H9 (cell line): ENCODE measurements at regions not wholly inside any gene's neighbourhood (a gene's known extent, or its start where the extent isn't known, plus 50 kb on each side); places are given as distances from the start of the nearest gene placed in this dataset.

ENCODE experiments used
- DNase-seq: peaks from one replicate; pipeline ENCODE4 v3.0.0-alpha.2; 2017
- H2AFZ ChIP-seq: one replicate; pipeline ENCODE4 v1.6.1; 2013; ENCODE audit warnings: mild to moderate bottlenecking, low read length, control low read depth, moderate library complexity
- H2AK5ac ChIP-seq: 2 replicates; pipeline ENCODE4 v1.6.1; 2013; ENCODE audit warnings: low read length, control low read depth, mixed read lengths; ENCODE audit not compliant: insufficient read length
- H2BK120ac ChIP-seq: one replicate; pipeline ENCODE4 v1.6.1; 2013; ENCODE audit warnings: low read depth, mild to moderate bottlenecking, low read length, control low read depth, inconsistent platforms; ENCODE audit not compliant: poor library complexity, severe bottlenecking
- H2BK12ac ChIP-seq: 2 replicates; pipeline ENCODE4 v1.6.1; 2013; ENCODE audit warnings: low read length, control low read depth, mixed read lengths, low read depth; ENCODE audit not compliant: insufficient read length
- H2BK15ac ChIP-seq: 2 replicates; pipeline ENCODE4 v1.6.1; 2013; ENCODE audit warnings: low read depth, low read length, control low read depth
- H2BK20ac ChIP-seq: one replicate; pipeline ENCODE4 v1.6.1; 2013; ENCODE audit warnings: low read depth, mild to moderate bottlenecking, low read length, control low read depth, inconsistent platforms; ENCODE audit not compliant: poor library complexity, severe bottlenecking
- H2BK5ac ChIP-seq: 2 replicates; pipeline ENCODE4 v1.6.1; 2013; ENCODE audit warnings: low read length, control low read depth, mixed read lengths; ENCODE audit not compliant: insufficient read length
- H3K14ac ChIP-seq: 2 replicates; pipeline ENCODE4 v1.6.1; 2013; ENCODE audit warnings: low read length, control low read depth; ENCODE audit not compliant: insufficient read depth
- H3K18ac ChIP-seq: 2 replicates; pipeline ENCODE4 v1.6.1; 2013; ENCODE audit warnings: low read depth, mild to moderate bottlenecking, mixed read lengths, low read length, control low read depth; ENCODE audit not compliant: insufficient read length
- H3K23ac ChIP-seq: 2 replicates; pipeline ENCODE4 v1.6.1; 2013; ENCODE audit warnings: low read length, control low read depth, mixed read lengths, low read depth; ENCODE audit not compliant: insufficient read length
- H3K23me2 ChIP-seq: 2 replicates; pipeline ENCODE4 v1.6.1; 2013; ENCODE audit warnings: low read depth, mild to moderate bottlenecking, mixed read lengths, low read length, control low read depth; ENCODE audit not compliant: insufficient read length, poor library complexity, severe bottlenecking
- H3K27ac ChIP-seq: 2 replicates; pipeline ENCODE4 v1.5.1; 2013; ENCODE audit warnings: low read length, control low read depth, mixed read lengths, low read depth; ENCODE audit not compliant: insufficient read length
- H3K27me3 ChIP-seq: 2 replicates; pipeline ENCODE4 v1.6.1; 2013; ENCODE audit warnings: low read length, control low read depth, inconsistent platforms; ENCODE audit not compliant: insufficient read depth
- H3K4ac ChIP-seq: 2 replicates; pipeline ENCODE4 v1.6.1; 2013; ENCODE audit warnings: low read depth, mild to moderate bottlenecking, control low read depth, inconsistent platforms, low read length, moderate library complexity
- H3K4me1 ChIP-seq: 2 replicates; pipeline ENCODE4 v1.6.1; 2013; ENCODE audit warnings: low read length, control low read depth, inconsistent platforms; ENCODE audit not compliant: insufficient read depth
- H3K4me2 ChIP-seq: 2 replicates; pipeline ENCODE4 v1.6.1; 2013; ENCODE audit warnings: low read length, control low read depth, mixed read lengths; ENCODE audit not compliant: insufficient read length, insufficient read depth
- H3K56ac ChIP-seq: 2 replicates; pipeline ENCODE4 v1.6.1; 2013; ENCODE audit warnings: low read depth, mild to moderate bottlenecking, mixed read lengths, low read length, control low read depth; ENCODE audit not compliant: insufficient read length
- H3K79me1 ChIP-seq: 2 replicates; pipeline ENCODE4 v1.6.1; 2013; ENCODE audit warnings: low read depth, mild to moderate bottlenecking, moderate library complexity, low read length, control low read depth, inconsistent platforms; ENCODE audit not compliant: insufficient read depth, poor library complexity, severe bottlenecking
- H3K79me2 ChIP-seq: 2 replicates; pipeline ENCODE4 v1.6.1; 2013; ENCODE audit warnings: low read length, control low read depth, inconsistent platforms; ENCODE audit not compliant: insufficient read depth
- H3K9ac ChIP-seq: 2 replicates; pipeline ENCODE4 v1.6.1; 2013; ENCODE audit warnings: low read length, control low read depth, mixed read lengths; ENCODE audit not compliant: insufficient read length; ENCODE audit errors: extremely low read depth
- H3K9me3 ChIP-seq: one replicate; pipeline ENCODE4 v1.6.1; 2013; ENCODE audit warnings: low read depth, low read length, inconsistent platforms; ENCODE audit not compliant: control insufficient read depth
- H3T11ph ChIP-seq: one replicate; pipeline ENCODE4 v1.6.1; 2013; ENCODE audit warnings: mild to moderate bottlenecking, low read length, control low read depth, inconsistent platforms
- H4K20me1 ChIP-seq: one replicate; pipeline ENCODE4 v1.6.1; 2013; ENCODE audit not compliant: control insufficient read depth, insufficient read length, insufficient read depth
- H4K5ac ChIP-seq: 2 replicates; pipeline ENCODE4 v1.6.1; 2013; ENCODE audit warnings: low read depth, mild to moderate bottlenecking, mixed read lengths, low read length, control low read depth; ENCODE audit not compliant: insufficient read length
- H4K8ac ChIP-seq: replicated peaks from 2 replicates; pipeline ENCODE4 v1.6.1; 2013; ENCODE audit warnings: low read length, control low read depth, mixed read lengths, low read depth; ENCODE audit not compliant: insufficient read length
- H4K91ac ChIP-seq: 2 replicates; pipeline ENCODE4 v1.6.1; 2013; ENCODE audit warnings: low read depth, mild to moderate bottlenecking, moderate library complexity, mixed read lengths, low read length, control low read depth; ENCODE audit not compliant: insufficient read length
- H3K27ac Mint-ChIP-seq, 3 experiments: 2 replicates in 2 of 3; 3 replicates in 1 of 3; pipeline ENCODE4 v1.8.0; 2020 to 2021; ENCODE audit warnings: mixed read lengths in 3 of 3, mild to moderate bottlenecking in 1 of 3, moderate library complexity in 1 of 3
- H3K27me3 Mint-ChIP-seq: 2 replicates; pipeline ENCODE4 v1.8.0; 2021; ENCODE audit warnings: low read depth, mild to moderate bottlenecking, moderate library complexity, mixed read lengths
- H3K36me3 Mint-ChIP-seq, 3 experiments: 2 replicates in 2 of 3; 3 replicates in 1 of 3; pipeline ENCODE4 v1.8.0; 2020 to 2021; ENCODE audit warnings: low read depth in 3 of 3, mixed read lengths in 3 of 3; ENCODE audit not compliant: insufficient read depth in 1 of 3
- H3K4me1 Mint-ChIP-seq, 2 experiments: 2 replicates each; pipeline ENCODE4 v1.8.0; 2020; ENCODE audit warnings: mixed read lengths in 2 of 2
- H3K4me3 Mint-ChIP-seq, 2 experiments: 2 replicates in 1 of 2; 3 replicates in 1 of 2; pipeline ENCODE4 v1.8.0; 2020 to 2021; ENCODE audit warnings: mild to moderate bottlenecking in 2 of 2, mixed read lengths in 2 of 2, moderate library complexity in 1 of 2
- H3K9me3 Mint-ChIP-seq, 2 experiments: 2 replicates in 1 of 2; 3 replicates in 1 of 2; pipeline ENCODE4 v1.8.0; 2020; ENCODE audit warnings: mild to moderate bottlenecking in 2 of 2, mixed read lengths in 2 of 2, moderate library complexity in 1 of 2
- WGBS: extraction: QIAGEN DNeasy Blood & Tissue Kit; methylation state at CpG from one replicate; pipeline ENCODE4 v1.1.7; 2013; ENCODE audit warnings: missing lambda C conversion rate, low lambda C conversion rate, mixed read lengths; ENCODE audit not compliant: insufficient read length; ENCODE audit errors: extremely low coverage; 5-methylcytosine and 5-hydroxymethylcytosine counted together
- TF ChIP-seq, protein P1 (sequence below): fragments of 200-600 bp; sonication (generic); conservative IDR thresholded peaks from 3 replicates; pipeline ENCODE4 v1.8.0; 2021; ENCODE audit warnings: antibody characterized with exemption, mild to moderate bottlenecking

DNA sequence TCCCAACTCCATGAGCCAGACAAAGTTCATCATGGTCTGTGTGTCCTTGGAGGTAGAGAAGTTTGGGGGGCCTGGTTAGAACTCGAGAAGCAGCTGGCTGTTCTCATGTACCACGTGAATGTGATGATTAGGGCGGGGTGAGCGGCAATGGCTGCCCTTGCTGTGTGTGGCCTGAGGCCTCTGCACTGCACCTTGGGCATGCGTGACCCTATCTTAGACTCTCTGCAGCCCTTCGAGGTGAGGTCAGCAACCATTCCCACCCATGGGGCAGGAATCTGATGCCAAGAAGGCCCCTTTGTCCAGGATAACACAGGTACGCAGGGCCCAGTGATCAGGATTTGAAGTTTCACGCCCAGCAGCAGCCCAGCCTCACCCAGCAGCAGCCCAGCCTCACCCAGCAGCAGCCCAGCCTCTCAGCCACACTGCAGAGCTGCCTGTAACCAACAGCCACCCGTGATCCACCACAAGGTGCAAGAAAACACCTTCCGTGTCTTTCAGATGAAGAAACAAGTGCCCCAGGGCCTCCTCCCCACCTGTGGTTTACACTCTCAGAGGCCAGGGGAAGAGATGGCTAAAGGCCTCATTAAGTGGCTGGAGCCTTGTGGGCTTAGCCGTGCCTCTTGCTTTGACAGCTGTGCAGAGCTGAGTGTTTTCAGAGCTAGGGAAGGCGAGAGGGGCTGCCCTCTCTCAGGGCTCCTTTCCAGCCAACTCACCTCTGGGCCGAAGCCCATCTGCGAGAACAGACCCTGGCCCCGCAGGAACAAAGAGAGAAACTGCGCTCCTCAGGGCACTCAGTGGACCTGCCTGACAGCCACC, 195.2 kb upstream of the CDH4 start:
- Histone ChIP-seq H3K4me2 (no peak overlapping the region), H3K79me2 (no peaks in the 10 kb centered on the region), H2AK5ac (no peak overlapping the region), H2AFZ (no peak overlapping the region), H3K9ac (no peak overlapping the region), H3K4me1 (no peaks in the 10 kb centered on the region), H3K18ac (no peak overlapping the region), H3K27me3 (peaks cover 2% of the 10 kb centered on the region; the same call in 1 of the 2 replicates), H3K14ac (no peak overlapping the region), H3K79me1 (no peaks in the 10 kb centered on the region), H4K8ac (no peak overlapping the region), H2BK12ac (no peak overlapping the region), H3K23me2 (no peaks in the 10 kb centered on the region), H4K5ac (no peak overlapping the region), H3K4ac (no peak overlapping the region), H4K91ac (no peak overlapping the region), H3K27ac (no peak overlapping the region), H2BK5ac (no peak overlapping the region), H2BK15ac (no peak overlapping the region), H3T11ph (no peak overlapping the region), H3K9me3 (no peaks in the 10 kb centered on the region), H3K56ac (no peak overlapping the region), H4K20me1 (no peaks in the 10 kb centered on the region), H2BK20ac (no peak overlapping the region), H3K23ac (no peak overlapping the region), H2BK120ac (no peak overlapping the region)
- Mint-ChIP-seq H3K36me3 (no peaks in the 10 kb centered on the region), H3K27me3 (peaks cover 76% of the 10 kb centered on the region), H3K9me3 (no peaks in the 10 kb centered on the region; a peak in 1 of 5 replicates), H3K4me3 (no peak overlapping the region), H3K4me1 (peaks cover 9 to 11% of the 10 kb centered on the region in 2 experiments), H3K27ac (no peak overlapping the region; a peak in 1 of 7 replicates)
- no peak for DNase-seq
- TF ChIP-seq, protein P1, sequence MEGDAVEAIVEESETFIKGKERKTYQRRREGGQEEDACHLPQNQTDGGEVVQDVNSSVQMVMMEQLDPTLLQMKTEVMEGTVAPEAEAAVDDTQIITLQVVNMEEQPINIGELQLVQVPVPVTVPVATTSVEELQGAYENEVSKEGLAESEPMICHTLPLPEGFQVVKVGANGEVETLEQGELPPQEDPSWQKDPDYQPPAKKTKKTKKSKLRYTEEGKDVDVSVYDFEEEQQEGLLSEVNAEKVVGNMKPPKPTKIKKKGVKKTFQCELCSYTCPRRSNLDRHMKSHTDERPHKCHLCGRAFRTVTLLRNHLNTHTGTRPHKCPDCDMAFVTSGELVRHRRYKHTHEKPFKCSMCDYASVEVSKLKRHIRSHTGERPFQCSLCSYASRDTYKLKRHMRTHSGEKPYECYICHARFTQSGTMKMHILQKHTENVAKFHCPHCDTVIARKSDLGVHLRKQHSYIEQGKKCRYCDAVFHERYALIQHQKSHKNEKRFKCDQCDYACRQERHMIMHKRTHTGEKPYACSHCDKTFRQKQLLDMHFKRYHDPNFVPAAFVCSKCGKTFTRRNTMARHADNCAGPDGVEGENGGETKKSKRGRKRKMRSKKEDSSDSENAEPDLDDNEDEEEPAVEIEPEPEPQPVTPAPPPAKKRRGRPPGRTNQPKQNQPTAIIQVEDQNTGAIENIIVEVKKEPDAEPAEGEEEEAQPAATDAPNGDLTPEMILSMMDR = no peak
- WGBS = no CpG with 5 or more reads among the region's 16 CpGs
